H9 (cell line): ENCODE measurements at regions not wholly inside any gene's neighbourhood (a gene's known extent, or its start where the extent isn't known, plus 50 kb on each side); places are given as distances from the start of the nearest gene placed in this dataset.

Experiments used
- DNase-seq: peaks from one replicate; pipeline ENCODE4 v3.0.0-alpha.2; 2017
- H2AFZ ChIP-seq: one replicate; pipeline ENCODE4 v1.6.1; 2013; ENCODE audit warnings: mild to moderate bottlenecking, low read length, control low read depth, moderate library complexity
- H2AK5ac ChIP-seq: 2 replicates; pipeline ENCODE4 v1.6.1; 2013; ENCODE audit warnings: low read length, control low read depth, mixed read lengths; ENCODE audit not compliant: insufficient read length
- H2BK120ac ChIP-seq: one replicate; pipeline ENCODE4 v1.6.1; 2013; ENCODE audit warnings: low read depth, mild to moderate bottlenecking, low read length, control low read depth, inconsistent platforms; ENCODE audit not compliant: poor library complexity, severe bottlenecking
- H2BK12ac ChIP-seq: 2 replicates; pipeline ENCODE4 v1.6.1; 2013; ENCODE audit warnings: low read length, control low read depth, mixed read lengths, low read depth; ENCODE audit not compliant: insufficient read length
- H2BK15ac ChIP-seq: 2 replicates; pipeline ENCODE4 v1.6.1; 2013; ENCODE audit warnings: low read depth, low read length, control low read depth
- H2BK20ac ChIP-seq: one replicate; pipeline ENCODE4 v1.6.1; 2013; ENCODE audit warnings: low read depth, mild to moderate bottlenecking, low read length, control low read depth, inconsistent platforms; ENCODE audit not compliant: poor library complexity, severe bottlenecking
- H2BK5ac ChIP-seq: 2 replicates; pipeline ENCODE4 v1.6.1; 2013; ENCODE audit warnings: low read length, control low read depth, mixed read lengths; ENCODE audit not compliant: insufficient read length
- H3K14ac ChIP-seq: 2 replicates; pipeline ENCODE4 v1.6.1; 2013; ENCODE audit warnings: low read length, control low read depth; ENCODE audit not compliant: insufficient read depth
- H3K18ac ChIP-seq: 2 replicates; pipeline ENCODE4 v1.6.1; 2013; ENCODE audit warnings: low read depth, mild to moderate bottlenecking, mixed read lengths, low read length, control low read depth; ENCODE audit not compliant: insufficient read length
- H3K23ac ChIP-seq: 2 replicates; pipeline ENCODE4 v1.6.1; 2013; ENCODE audit warnings: low read length, control low read depth, mixed read lengths, low read depth; ENCODE audit not compliant: insufficient read length
- H3K23me2 ChIP-seq: 2 replicates; pipeline ENCODE4 v1.6.1; 2013; ENCODE audit warnings: low read depth, mild to moderate bottlenecking, mixed read lengths, low read length, control low read depth; ENCODE audit not compliant: insufficient read length, poor library complexity, severe bottlenecking
- H3K27ac ChIP-seq: 2 replicates; pipeline ENCODE4 v1.5.1; 2013; ENCODE audit warnings: low read length, control low read depth, mixed read lengths, low read depth; ENCODE audit not compliant: insufficient read length
- H3K27me3 ChIP-seq: 2 replicates; pipeline ENCODE4 v1.6.1; 2013; ENCODE audit warnings: low read length, control low read depth, inconsistent platforms; ENCODE audit not compliant: insufficient read depth
- H3K4ac ChIP-seq: 2 replicates; pipeline ENCODE4 v1.6.1; 2013; ENCODE audit warnings: low read depth, mild to moderate bottlenecking, control low read depth, inconsistent platforms, low read length, moderate library complexity
- H3K4me1 ChIP-seq: 2 replicates; pipeline ENCODE4 v1.6.1; 2013; ENCODE audit warnings: low read length, control low read depth, inconsistent platforms; ENCODE audit not compliant: insufficient read depth
- H3K4me2 ChIP-seq: 2 replicates; pipeline ENCODE4 v1.6.1; 2013; ENCODE audit warnings: low read length, control low read depth, mixed read lengths; ENCODE audit not compliant: insufficient read length, insufficient read depth
- H3K56ac ChIP-seq: 2 replicates; pipeline ENCODE4 v1.6.1; 2013; ENCODE audit warnings: low read depth, mild to moderate bottlenecking, mixed read lengths, low read length, control low read depth; ENCODE audit not compliant: insufficient read length
- H3K79me1 ChIP-seq: 2 replicates; pipeline ENCODE4 v1.6.1; 2013; ENCODE audit warnings: low read depth, mild to moderate bottlenecking, moderate library complexity, low read length, control low read depth, inconsistent platforms; ENCODE audit not compliant: insufficient read depth, poor library complexity, severe bottlenecking
- H3K79me2 ChIP-seq: 2 replicates; pipeline ENCODE4 v1.6.1; 2013; ENCODE audit warnings: low read length, control low read depth, inconsistent platforms; ENCODE audit not compliant: insufficient read depth
- H3K9ac ChIP-seq: 2 replicates; pipeline ENCODE4 v1.6.1; 2013; ENCODE audit warnings: low read length, control low read depth, mixed read lengths; ENCODE audit not compliant: insufficient read length; ENCODE audit errors: extremely low read depth
- H3K9me3 ChIP-seq: one replicate; pipeline ENCODE4 v1.6.1; 2013; ENCODE audit warnings: low read depth, low read length, inconsistent platforms; ENCODE audit not compliant: control insufficient read depth
- H3T11ph ChIP-seq: one replicate; pipeline ENCODE4 v1.6.1; 2013; ENCODE audit warnings: mild to moderate bottlenecking, low read length, control low read depth, inconsistent platforms
- H4K20me1 ChIP-seq: one replicate; pipeline ENCODE4 v1.6.1; 2013; ENCODE audit not compliant: control insufficient read depth, insufficient read length, insufficient read depth
- H4K5ac ChIP-seq: 2 replicates; pipeline ENCODE4 v1.6.1; 2013; ENCODE audit warnings: low read depth, mild to moderate bottlenecking, mixed read lengths, low read length, control low read depth; ENCODE audit not compliant: insufficient read length
- H4K8ac ChIP-seq: replicated peaks from 2 replicates; pipeline ENCODE4 v1.6.1; 2013; ENCODE audit warnings: low read length, control low read depth, mixed read lengths, low read depth; ENCODE audit not compliant: insufficient read length
- H4K91ac ChIP-seq: 2 replicates; pipeline ENCODE4 v1.6.1; 2013; ENCODE audit warnings: low read depth, mild to moderate bottlenecking, moderate library complexity, mixed read lengths, low read length, control low read depth; ENCODE audit not compliant: insufficient read length
- H3K27ac Mint-ChIP-seq, 3 experiments: 2 replicates in 2 of 3; 3 replicates in 1 of 3; pipeline ENCODE4 v1.8.0; 2020 to 2021; ENCODE audit warnings: mixed read lengths in 3 of 3, mild to moderate bottlenecking in 1 of 3, moderate library complexity in 1 of 3
- H3K27me3 Mint-ChIP-seq: 2 replicates; pipeline ENCODE4 v1.8.0; 2021; ENCODE audit warnings: low read depth, mild to moderate bottlenecking, moderate library complexity, mixed read lengths
- H3K36me3 Mint-ChIP-seq, 3 experiments: 2 replicates in 2 of 3; 3 replicates in 1 of 3; pipeline ENCODE4 v1.8.0; 2020 to 2021; ENCODE audit warnings: low read depth in 3 of 3, mixed read lengths in 3 of 3; ENCODE audit not compliant: insufficient read depth in 1 of 3
- H3K4me1 Mint-ChIP-seq, 2 experiments: 2 replicates each; pipeline ENCODE4 v1.8.0; 2020; ENCODE audit warnings: mixed read lengths in 2 of 2
- H3K4me3 Mint-ChIP-seq, 2 experiments: 2 replicates in 1 of 2; 3 replicates in 1 of 2; pipeline ENCODE4 v1.8.0; 2020 to 2021; ENCODE audit warnings: mild to moderate bottlenecking in 2 of 2, mixed read lengths in 2 of 2, moderate library complexity in 1 of 2
- H3K9me3 Mint-ChIP-seq, 2 experiments: 2 replicates in 1 of 2; 3 replicates in 1 of 2; pipeline ENCODE4 v1.8.0; 2020; ENCODE audit warnings: mild to moderate bottlenecking in 2 of 2, mixed read lengths in 2 of 2, moderate library complexity in 1 of 2
- CTCF ChIP-seq: fragments of 200-600 bp; sonication (generic); conservative IDR thresholded peaks from 3 replicates; pipeline ENCODE4 v1.8.0; 2021; ENCODE audit warnings: antibody characterized with exemption, mild to moderate bottlenecking
- WGBS: extraction: QIAGEN DNeasy Blood & Tissue Kit; methylation state at CpG from one replicate; pipeline ENCODE4 v1.1.7; 2013; ENCODE audit warnings: missing lambda C conversion rate, low lambda C conversion rate, mixed read lengths; ENCODE audit not compliant: insufficient read length; ENCODE audit errors: extremely low coverage; 5-methylcytosine and 5-hydroxymethylcytosine counted together

- H4K20me1 ChIP-seq = no peaks in the 10 kb centered on the region
- no peak overlapping the region for H3K14ac ChIP-seq
- no peak overlapping the region for H4K5ac ChIP-seq
- Mint-ChIP-seq H3K36me3 (peaks cover 9 to 11% (median 9%) of the 10 kb centered on the region in 3 experiments; a peak in 6 of 7 replicates), H3K27me3 (no peaks in the 10 kb centered on the region), H3K9me3 (no peaks in the 10 kb centered on the region), H3K4me1 (peaks cover 27% of the 10 kb centered on the region in 2 experiments), H3K27ac (no peak overlapping the region), H3K4me3 (no peak overlapping the region)
- H2BK120ac ChIP-seq = no peak overlapping the region
- H3K4ac ChIP-seq = no peak overlapping the region
- H3K79me2 ChIP-seq = no peaks in the 10 kb centered on the region
- no peaks in the 10 kb centered on the region for H3K79me1 ChIP-seq
- no peak for DNase-seq
- no peak overlapping the region for H3K23ac ChIP-seq
- H3K9ac ChIP-seq = no peak overlapping the region
- no peak overlapping the region for H3T11ph ChIP-seq
- no peak overlapping the region for H2BK15ac ChIP-seq
- no peak for TF ChIP-seq CTCF
- no peak overlapping the region for H3K27ac ChIP-seq
- H3K56ac ChIP-seq = no peak overlapping the region
- H3K4me1 ChIP-seq = peaks cover 2% of the 10 kb centered on the region; the same call in 1 of the 2 replicates
- H4K8ac ChIP-seq = no peak overlapping the region
- H2BK12ac ChIP-seq = no peak overlapping the region
- no peaks in the 10 kb centered on the region for H3K9me3 ChIP-seq
- no peak overlapping the region for H2BK20ac ChIP-seq
- H2AK5ac ChIP-seq = no peak overlapping the region
- no CpG with 5 or more reads among the region's 10 CpGs for WGBS
- no peak overlapping the region for H3K4me2 ChIP-seq
- H3K27me3 ChIP-seq = no peaks in the 10 kb centered on the region
- no peak overlapping the region for H3K18ac ChIP-seq
- H2AFZ ChIP-seq = no peak overlapping the region
- H2BK5ac ChIP-seq = no peak overlapping the region
- H4K91ac ChIP-seq = no peak overlapping the region
- no peaks in the 10 kb centered on the region for H3K23me2 ChIP-seq
These were observed 181.8 kb upstream of the FMN2 start for GRCh38 chr1:239909898-239910297.
